ENCODE measurements at regions not wholly inside any gene's neighbourhood (a gene's known extent, or its start where the extent isn't known, plus 50 kb on each side); places are given as distances from the start of the nearest gene placed in this dataset.
"Not testable (repeated sequence)": the region's sequence is repeated elsewhere in the genome, so short reads cannot be mapped to it uniquely, and the experiment has no call there.

GRCh38 chr3:28056806-28057205 is 184.6 kb upstream of the CMC1 start:
- TF ChIP-seq REST (IDR thresholded peaks at IDR 0.05) (no peak), NR2F2 (IDR thresholded peaks at IDR 0.05) (no peak), HNF4G (IDR thresholded peaks at IDR 0.05) (no peak), JUND (IDR thresholded peaks at IDR 0.05) (no peak), FOXA1 (IDR thresholded peaks at IDR 0.05) (no peak), FOXA2 (IDR thresholded peaks at IDR 0.05) (no peak), GABPA (IDR thresholded peaks at IDR 0.05 in 1 of 2, conservative IDR thresholded peaks at IDR 0.05 in 1 of 2) (no peak), RXRA (IDR thresholded peaks at IDR 0.05) (no peak), TAF1 (conservative IDR thresholded peaks at IDR 0.05) (no peak), MAX (IDR thresholded peaks at IDR 0.05) (no peak), ATF3 (IDR thresholded peaks at IDR 0.05) (no peak), EGR1 (IDR thresholded peaks at IDR 0.05; ENCODE audit: low read depth in 2 of 2) (no peak), CTCF (IDR thresholded peaks at IDR 0.05; ENCODE audit: low read depth, low read length, missing input control) (no peak), RAD21 (IDR thresholded peaks at IDR 0.05) (no peak)
- no peak overlapping the region for H3K9ac ChIP-seq (ENCODE audit: low read depth in 1 of 2, low read length in 2 of 2)
- no peaks in the 10 kb centered on the region for H3K9me3 ChIP-seq (ENCODE audit: control insufficient read depth in 4 of 4, low read length in 3 of 4)
- 80% methylated on average over 2 of the region's 2 CpGs for WGBS
- no peaks in the 10 kb centered on the region for H3K36me3 ChIP-seq (ENCODE audit: control insufficient read depth in 4 of 4, insufficient read depth in 3 of 4, low read depth in 1 of 4, low read length in 3 of 4)
- no peak for DNase-seq (ENCODE audit: low spot score)
- no peaks in the 10 kb centered on the region for H3K4me1 ChIP-seq (ENCODE audit: control insufficient read depth in 4 of 4, insufficient read depth in 4 of 4, low read length in 3 of 4)
- peaks cover 0 to 5% (median 0%) of the 10 kb centered on the region in 4 donors for H3K27me3 ChIP-seq (ENCODE audit: control insufficient read depth in 4 of 4, insufficient read depth in 4 of 4, low read length in 3 of 4)
- H3K27ac ChIP-seq (ENCODE audit: low read depth in 1 of 2, low read length in 2 of 2) = no peak overlapping the region
- no peak overlapping the region for H3K4me3 ChIP-seq (ENCODE audit: low read depth in 1 of 3, low read length in 3 of 3)

- no peaks in the 10 kb centered on the region for H3K36me3 ChIP-seq (ENCODE audit: control insufficient read depth in 4 of 4, insufficient read depth in 3 of 4, low read depth in 1 of 4, low read length in 3 of 4)
- 61% methylated on average over 2 of the region's 2 CpGs for WGBS
- no peaks in the 10 kb centered on the region for H3K9me3 ChIP-seq (ENCODE audit: control insufficient read depth in 4 of 4, low read length in 3 of 4)
- DNase-seq (ENCODE audit: low spot score) = no peak
- H3K27me3 ChIP-seq (ENCODE audit: control insufficient read depth in 4 of 4, insufficient read depth in 4 of 4, low read length in 3 of 4) = peaks cover 0 to 5% (median 0%) of the 10 kb centered on the region in 4 donors
- TF ChIP-seq FOXA2 (IDR thresholded peaks at IDR 0.05) (no peak), TAF1 (conservative IDR thresholded peaks at IDR 0.05) (no peak), JUND (IDR thresholded peaks at IDR 0.05) (no peak), FOXA1 (IDR thresholded peaks at IDR 0.05) (no peak), CTCF (IDR thresholded peaks at IDR 0.05; ENCODE audit: low read depth, low read length, missing input control) (no peak), GABPA (IDR thresholded peaks at IDR 0.05 in 1 of 2, conservative IDR thresholded peaks at IDR 0.05 in 1 of 2) (no peak)
- H3K4me1 ChIP-seq (ENCODE audit: control insufficient read depth in 4 of 4, insufficient read depth in 4 of 4, low read length in 3 of 4) = no peaks in the 10 kb centered on the region
- no peak overlapping the region for H3K4me3 ChIP-seq (ENCODE audit: low read depth in 1 of 3, low read length in 3 of 3)
- H3K27ac ChIP-seq (ENCODE audit: low read depth in 1 of 2, low read length in 2 of 2) = no peak overlapping the region
- H3K9ac ChIP-seq (ENCODE audit: low read depth in 1 of 2, low read length in 2 of 2) = no peak overlapping the region
Measured at GRCh38 chr3:28057539-28057938, 183.9 kb upstream of the CMC1 start.

GRCh38 chr3:28059199-28059598 is 182.2 kb upstream of the CMC1 start:
- WGBS = 86% methylated on average over 22 of the region's 25 CpGs
- not testable (repeated sequence) for DNase-seq (ENCODE audit: low spot score)

More at GRCh38 chr3:28059199-28059598, 182.2 kb upstream of the CMC1 start:
- H3K27ac ChIP-seq (ENCODE audit: low read depth in 1 of 2, low read length in 2 of 2); H3K4me3 ChIP-seq (ENCODE audit: low read depth in 1 of 3, low read length in 3 of 3); H3K36me3 ChIP-seq (ENCODE audit: control insufficient read depth in 4 of 4, insufficient read depth in 3 of 4, low read depth in 1 of 4, low read length in 3 of 4); H3K9ac ChIP-seq (ENCODE audit: low read depth in 1 of 2, low read length in 2 of 2); H3K27me3 ChIP-seq (ENCODE audit: control insufficient read depth in 4 of 4, insufficient read depth in 4 of 4, low read length in 3 of 4); H3K9me3 ChIP-seq (ENCODE audit: control insufficient read depth in 4 of 4, low read length in 3 of 4); H3K4me1 ChIP-seq (ENCODE audit: control insufficient read depth in 4 of 4, insufficient read depth in 4 of 4, low read length in 3 of 4): not testable (repeated sequence)
